Vagina (tissue), 2 donors: ENCODE measurements at regions not wholly inside any gene's neighbourhood (a gene's known extent, or its start where the extent isn't known, plus 50 kb on each side); places are given as distances from the start of the nearest gene placed in this dataset.

ENCODE experiments used
- CTCF ChIP-seq, 3 experiments: fragments of 450-650 bp in 2 of 3; fragments of 200-600 bp in 1 of 3; sonication (generic) in 1 of 3; IDR thresholded peaks; one replicate each; pipeline ENCODE4 v1.5.1; 2017 to 2019; ENCODE audit warnings: antibody characterized with exemption in 3 of 3, mild to moderate bottlenecking in 2 of 3, moderate library complexity in 2 of 3
- POLR2AphosphoS5 ChIP-seq, 2 donors: sonication (generic); formaldehyde crosslinking; IDR thresholded peaks; one replicate each; pipeline ENCODE4 v1.9.0; 2017; ENCODE audit warnings: antibody characterized with exemption in 2 of 2, mild to moderate bottlenecking in 2 of 2, low read depth in 1 of 2; ENCODE audit not compliant: insufficient read depth in 1 of 2

GRCh38 chr15:73818308-73818985 is 54.9 kb upstream of the TBC1D21 start:
- TF ChIP-seq CTCF (IDR thresholded peaks at IDR 0.05): no peak
- TF ChIP-seq POLR2AphosphoS5 (IDR thresholded peaks at IDR 0.05; ENCODE audit: insufficient read depth in 1 of 2, low read depth in 1 of 2): no peak
